Upper lobe of left lung (tissue), 4 donors: ENCODE measurements at regions not wholly inside any gene's neighbourhood (a gene's known extent, or its start where the extent isn't known, plus 50 kb on each side); places are given as distances from the start of the nearest gene placed in this dataset.

Source experiments
- CTCF ChIP-seq, 6 experiments: fragments of 450-650 bp in 4 of 6; fragments of 200-600 bp in 2 of 6; sonication (generic) in 2 of 6; IDR thresholded peaks; one replicate each; pipeline ENCODE4 v1.5.1; 2016 to 2019; ENCODE audit warnings: antibody characterized with exemption in 6 of 6
- EP300 ChIP-seq, 4 donors: sonication (generic); formaldehyde crosslinking; IDR thresholded peaks; one replicate each; pipeline ENCODE4 v1.5.1; 2017; ENCODE audit warnings: antibody characterized with exemption in 4 of 4, control low read depth in 2 of 4
- POLR2A ChIP-seq, 4 donors: fragments of 450-650 bp; IDR thresholded peaks; one replicate each; pipeline ENCODE4 v1.5.1; 2016 to 2017; ENCODE audit warnings: antibody characterized with exemption in 4 of 4, mild to moderate bottlenecking in 2 of 4
- POLR2AphosphoS5 ChIP-seq, 2 donors: sonication (generic); formaldehyde crosslinking; IDR thresholded peaks; one replicate each; pipeline ENCODE4 v1.5.1; 2017; ENCODE audit warnings: antibody characterized with exemption in 2 of 2

GRCh38 chr12:113684908-113685782, 213.5 kb upstream of the LHX5 start:
- TF ChIP-seq POLR2AphosphoS5 (IDR thresholded peaks at IDR 0.05) (no peak), CTCF (IDR thresholded peaks at IDR 0.05) (no peak), POLR2A (IDR thresholded peaks at IDR 0.05) (no peak), EP300 (IDR thresholded peaks at IDR 0.05) (no peak)
